Calu3 (cell line): ENCODE measurements at regions not wholly inside any gene's neighbourhood (a gene's known extent, or its start where the extent isn't known, plus 50 kb on each side); places are given as distances from the start of the nearest gene placed in this dataset.
A peak's percentile ranks its signal among the peaks of the same experiment; 100 is the strongest.

Source experiments
- BruUV-seq: library from RNA; stranded (reverse); fragments of 400-500 nt; replicated peaks from 2 replicates; lab custom pipeline; 2021; lab: Mats Ljungman, UMichigan
- CTCF ChIA-PET: fragments of 300-600 bp; sonication (Branson Sonifier 250); formaldehyde crosslinking; loops from one replicate; lab custom pipeline; 2022; ENCODE audit warnings: antibody characterized with exemption; lab: Charles Lee
- DNase-seq: peaks from one replicate; pipeline ENCODE4 v3.0.0; 2022
- H3K27ac Mint-ChIP-seq: one replicate; pipeline ENCODE4 v1.8.0; 2022; ENCODE audit warnings: mixed read lengths; ENCODE audit not compliant: unreplicated experiment
- H3K27me3 Mint-ChIP-seq: one replicate; pipeline ENCODE4 v1.8.0; 2022; ENCODE audit warnings: mixed read lengths; ENCODE audit not compliant: unreplicated experiment
- H3K36me3 Mint-ChIP-seq: one replicate; pipeline ENCODE4 v1.8.0; 2022; ENCODE audit warnings: mild to moderate bottlenecking, moderate library complexity, mixed read lengths; ENCODE audit not compliant: insufficient read depth, unreplicated experiment
- H3K4me1 Mint-ChIP-seq: one replicate; pipeline ENCODE4 v1.8.0; 2022; ENCODE audit warnings: mild to moderate bottlenecking, low read depth, mixed read lengths; ENCODE audit not compliant: unreplicated experiment
- H3K4me3 Mint-ChIP-seq: one replicate; pipeline ENCODE4 v1.8.0; 2022; ENCODE audit warnings: mild to moderate bottlenecking, low read depth, moderate library complexity, mixed read lengths; ENCODE audit not compliant: unreplicated experiment
- H3K9me3 Mint-ChIP-seq: one replicate; pipeline ENCODE4 v1.8.0; 2022; ENCODE audit warnings: low read depth, mixed read lengths; ENCODE audit not compliant: unreplicated experiment
- CTCF ChIP-seq: fragments of 200-600 bp; IDR thresholded peaks from one replicate; pipeline ENCODE4 v1.8.0; 2022; ENCODE audit warnings: antibody characterized with exemption; ENCODE audit not compliant: unreplicated experiment
- intact Hi-C: fragments of 100-400 bp; cut with micrococcal nuclease; formaldehyde crosslinking; loops from one replicate; pipeline ENCODE4 v1.10.0; 2022; ENCODE audit not compliant: unreplicated experiment

GRCh38 chr18:46213295-46213694, 109.1 kb downstream of the HAUS1 start:
- intact Hi-C loops = loop anchor here (2.0 to 5.0 kb wide), 2 partner anchors 41 to 64 kb away; a partner anchor contains a TSS
- H3K4me1 Mint-ChIP-seq = peaks cover 17% of the 10 kb centered on the region
- no TSS peak for BruUV-seq

GRCh38 chr18:46214435-46214834, 110.2 kb downstream of the HAUS1 start:
- no TSS peak for BruUV-seq
- Mint-ChIP-seq H3K4me1 (peaks cover 17% of the 10 kb centered on the region), H3K4me3 (no peak overlapping the region), H3K27ac (no peak overlapping the region), H3K36me3 (peaks cover 13% of the 10 kb centered on the region), H3K27me3 (no peaks in the 10 kb centered on the region), H3K9me3 (no peaks in the 10 kb centered on the region)
- TF ChIP-seq CTCF = no peak
- CTCF ChIA-PET = no interaction called here
- no peak for DNase-seq
- intact Hi-C loops = loop anchor here (5.0 kb wide), 1 partner anchor 42 kb away; a partner anchor contains a TSS

More at GRCh38 chr18:46213295-46213694, 109.1 kb downstream of the HAUS1 start:
- no peak overlapping the region for H3K4me3 Mint-ChIP-seq
- CTCF ChIA-PET = interaction anchor here (2.8 kb wide), 1 partner anchor 40 kb away, joined by 12 read pairs; a partner anchor contains a TSS
- no peaks in the 10 kb centered on the region for H3K27me3 Mint-ChIP-seq
- H3K27ac Mint-ChIP-seq = no peak overlapping the region
- peak; percentile 52 for TF ChIP-seq CTCF
- DNase-seq = no peak
- no peaks in the 10 kb centered on the region for H3K9me3 Mint-ChIP-seq
- peaks cover 13% of the 10 kb centered on the region for H3K36me3 Mint-ChIP-seq

- CTCF ChIA-PET = interaction anchor here (0.6 kb wide), 1 partner anchor 17 kb away, joined by 10 read pairs; no protein-coding TSS in a partner anchor
- Mint-ChIP-seq H3K9me3 (no peaks in the 10 kb centered on the region), H3K4me3 (no peak overlapping the region), H3K4me1 (peaks cover 8% of the 10 kb centered on the region), H3K36me3 (peaks cover 13% of the 10 kb centered on the region), H3K27ac (no peak overlapping the region), H3K27me3 (no peaks in the 10 kb centered on the region)
- TSS peak; percentile 18 for BruUV-seq
- intact Hi-C loops = no loop called here
- DNase-seq = no peak
- no peak for TF ChIP-seq CTCF
Measured at GRCh38 chr18:46215902-46216723, 111.9 kb downstream of the HAUS1 start.

- H3K4me3 Mint-ChIP-seq = no peak overlapping the region
- no peaks in the 10 kb centered on the region for H3K4me1 Mint-ChIP-seq
- no peak for TF ChIP-seq CTCF
- H3K27me3 Mint-ChIP-seq = no peaks in the 10 kb centered on the region
- CTCF ChIA-PET = interaction anchor here (0.6 kb wide), 1 partner anchor 26 kb away, joined by 3 read pairs; no protein-coding TSS in a partner anchor
- BruUV-seq = no TSS peak
- intact Hi-C loops = no loop called here
- H3K36me3 Mint-ChIP-seq = peaks cover 9% of the 10 kb centered on the region
- DNase-seq = no peak
- H3K9me3 Mint-ChIP-seq = no peaks in the 10 kb centered on the region
- H3K27ac Mint-ChIP-seq = no peak overlapping the region
Measured at GRCh38 chr18:46220116-46220515, 115.9 kb downstream of the HAUS1 start.
